ENCODE measurements at regions not wholly inside any gene's neighbourhood (a gene's known extent, or its start where the extent isn't known, plus 50 kb on each side); places are given as distances from the start of the nearest gene placed in this dataset.

- no peak for DNase-seq (ENCODE audit: low read depth, low spot score)
- in situ Hi-C loops (cut with HindIII; ENCODE audit: low pct_unique_long_range_greater_than_20kb, low sequenced_read_pairs) = no loop called here
Measured at GRCh38 chr5:3654515-3654914, 58.9 kb downstream of the IRX1 start.

GRCh38 chr5:3656803-3657202, 61.2 kb downstream of the IRX1 start:
- no peak for DNase-seq (ENCODE audit: low read depth, low spot score)
- in situ Hi-C loops (cut with HindIII; ENCODE audit: low pct_unique_long_range_greater_than_20kb, low sequenced_read_pairs) = no loop called here

GRCh38 chr5:3657364-3658022, 61.9 kb downstream of the IRX1 start:
- DNase-seq (ENCODE audit: low read depth, low spot score) = no peak
- in situ Hi-C loops (cut with HindIII; ENCODE audit: low pct_unique_long_range_greater_than_20kb, low sequenced_read_pairs) = no loop called here

- in situ Hi-C loops (cut with HindIII; ENCODE audit: low pct_unique_long_range_greater_than_20kb, low sequenced_read_pairs) = no loop called here
- no peak for DNase-seq (ENCODE audit: low read depth, low spot score)
Measured at GRCh38 chr5:3658929-3659328, 63.3 kb downstream of the IRX1 start.

- in situ Hi-C loops (cut with HindIII; ENCODE audit: low pct_unique_long_range_greater_than_20kb, low sequenced_read_pairs) = no loop called here
- no peak for DNase-seq (ENCODE audit: low read depth, low spot score)
Measured at GRCh38 chr5:3659907-3660306, 64.3 kb downstream of the IRX1 start.

GRCh38 chr5:3660630-3661029, 65.0 kb downstream of the IRX1 start:
- in situ Hi-C loops (cut with HindIII; ENCODE audit: low pct_unique_long_range_greater_than_20kb, low sequenced_read_pairs) = no loop called here
- no peak for DNase-seq (ENCODE audit: low read depth, low spot score)

- DNase-seq (ENCODE audit: low read depth, low spot score) = no peak
- in situ Hi-C loops (cut with HindIII; ENCODE audit: low pct_unique_long_range_greater_than_20kb, low sequenced_read_pairs) = no loop called here
Measured at GRCh38 chr5:3661755-3662296, 66.2 kb downstream of the IRX1 start.

GRCh38 chr5:3662344-3662743, 66.7 kb downstream of the IRX1 start:
- in situ Hi-C loops (cut with HindIII; ENCODE audit: low pct_unique_long_range_greater_than_20kb, low sequenced_read_pairs) = no loop called here

GRCh38 chr5:3671337-3671736, 75.7 kb downstream of the IRX1 start:
- in situ Hi-C loops (cut with HindIII; ENCODE audit: low pct_unique_long_range_greater_than_20kb, low sequenced_read_pairs) = no loop called here
- DNase-seq (ENCODE audit: low read depth, low spot score) = no peak

More at GRCh38 chr5:3662344-3662743, 66.7 kb downstream of the IRX1 start:
- peak; percentile 22 for DNase-seq (ENCODE audit: low read depth, low spot score)

GRCh38 chr5:3678801-3679200, 83.2 kb downstream of the IRX1 start:
- in situ Hi-C loops (cut with HindIII; ENCODE audit: low pct_unique_long_range_greater_than_20kb, low sequenced_read_pairs) = no loop called here
- DNase-seq (ENCODE audit: low read depth, low spot score) = no peak

GRCh38 chr5:3680821-3681220, 85.2 kb downstream of the IRX1 start:
- no peak for DNase-seq (ENCODE audit: low read depth, low spot score)
- in situ Hi-C loops (cut with HindIII; ENCODE audit: low pct_unique_long_range_greater_than_20kb, low sequenced_read_pairs) = no loop called here

GRCh38 chr5:3684118-3684517, 88.5 kb downstream of the IRX1 start:
- DNase-seq (ENCODE audit: low read depth, low spot score) = no peak
- in situ Hi-C loops (cut with HindIII; ENCODE audit: low pct_unique_long_range_greater_than_20kb, low sequenced_read_pairs) = no loop called here

GRCh38 chr5:3684771-3685354, 89.2 kb downstream of the IRX1 start:
- no peak for DNase-seq (ENCODE audit: low read depth, low spot score)
- in situ Hi-C loops (cut with HindIII; ENCODE audit: low pct_unique_long_range_greater_than_20kb, low sequenced_read_pairs) = no loop called here

- in situ Hi-C loops (cut with HindIII; ENCODE audit: low pct_unique_long_range_greater_than_20kb, low sequenced_read_pairs) = no loop called here
- no peak for DNase-seq (ENCODE audit: low read depth, low spot score)
Measured at GRCh38 chr5:3694819-3695218, 99.2 kb downstream of the IRX1 start.

- DNase-seq (ENCODE audit: low read depth, low spot score) = no peak
Measured at GRCh38 chr5:3695818-3696217, 100.2 kb downstream of the IRX1 start.

GRCh38 chr5:3698412-3698811, 102.8 kb downstream of the IRX1 start:
- DNase-seq (ENCODE audit: low read depth, low spot score) = no peak

More at GRCh38 chr5:3695818-3696217, 100.2 kb downstream of the IRX1 start:
- in situ Hi-C loops (cut with HindIII; ENCODE audit: low pct_unique_long_range_greater_than_20kb, low sequenced_read_pairs) = no loop called here

GRCh38 chr5:3701694-3702093, 106.1 kb downstream of the IRX1 start:
- no peak for DNase-seq (ENCODE audit: low read depth, low spot score)
- in situ Hi-C loops (cut with HindIII; ENCODE audit: low pct_unique_long_range_greater_than_20kb, low sequenced_read_pairs) = no loop called here

More at GRCh38 chr5:3698412-3698811, 102.8 kb downstream of the IRX1 start:
- in situ Hi-C loops (cut with HindIII; ENCODE audit: low pct_unique_long_range_greater_than_20kb, low sequenced_read_pairs) = no loop called here

GRCh38 chr5:3704661-3705060, 109.0 kb downstream of the IRX1 start:
- no peak for DNase-seq (ENCODE audit: low read depth, low spot score)
- in situ Hi-C loops (cut with HindIII; ENCODE audit: low pct_unique_long_range_greater_than_20kb, low sequenced_read_pairs) = no loop called here

GRCh38 chr5:3709068-3709716, 113.6 kb downstream of the IRX1 start:
- in situ Hi-C loops (cut with HindIII; ENCODE audit: low pct_unique_long_range_greater_than_20kb, low sequenced_read_pairs) = no loop called here
- no peak for DNase-seq (ENCODE audit: low read depth, low spot score)

All from SK-MEL-5 (cell line).